CD4-positive, alpha-beta T cell treated with Interleukin-15 for 4 hours (primary cell): ENCODE measurements at regions not wholly inside any gene's neighbourhood (a gene's known extent, or its start where the extent isn't known, plus 50 kb on each side); places are given as distances from the start of the nearest gene placed in this dataset.

Experiments
- DNase-seq: peaks from one replicate; pipeline ENCODE4 v3.0.0-alpha.2; 2020; ENCODE audit warnings: low spot score

GRCh38 chr7:47636433-47637175 is 54.7 kb upstream of the TNS3 start:
- no peak for DNase-seq

- DNase-seq = no peak
Measured at GRCh38 chr7:47636081-47636432, 54.1 kb upstream of the TNS3 start.

GRCh38 chr7:47635091-47636080 is 53.5 kb upstream of the TNS3 start:
- no peak for DNase-seq

- no peak for DNase-seq
Measured at GRCh38 chr7:47634273-47634672, 52.4 kb upstream of the TNS3 start.

- no peak for DNase-seq
Measured at GRCh38 chr7:47633134-47633533, 51.2 kb upstream of the TNS3 start.
